Activated T-cell treated with anti-CD3 and anti-CD28 coated beads, Interleukin-2, amount 50 U/mL, for 4 hours (primary cell): ENCODE measurements at regions not wholly inside any gene's neighbourhood (a gene's known extent, or its start where the extent isn't known, plus 50 kb on each side); places are given as distances from the start of the nearest gene placed in this dataset.
"Not testable (repeated sequence)": the region's sequence is repeated elsewhere in the genome, so short reads cannot be mapped to it uniquely, and the experiment has no call there.

Experiments
- ATAC-seq, 2 donors: fragments of 200-7000 bp; cut with Tn5 transposase; one replicate each; pipeline ENCODE4 v1.10.0; 2021
- DNase-seq: peaks from one replicate; pipeline ENCODE4 v3.0.0-alpha.2; 2020
- H3K27me3 Mint-ChIP-seq: one replicate; pipeline ENCODE4 v1.8.0; 2021; ENCODE audit warnings: low read depth, mixed read lengths
- H3K36me3 Mint-ChIP-seq: one replicate; pipeline ENCODE4 v1.8.0; 2022; ENCODE audit warnings: mixed read lengths; ENCODE audit not compliant: insufficient read depth
- H3K4me1 Mint-ChIP-seq: one replicate; pipeline ENCODE4 v1.8.0; 2021; ENCODE audit warnings: low read depth, mixed read lengths
- H3K4me3 Mint-ChIP-seq: one replicate; pipeline ENCODE4 v1.8.0; 2021; ENCODE audit warnings: mild to moderate bottlenecking, moderate library complexity, mixed read lengths
- H3K9me3 Mint-ChIP-seq: one replicate; pipeline ENCODE4 v1.8.0; 2021; ENCODE audit warnings: mixed read lengths

- Mint-ChIP-seq H3K36me3 (no peaks in the 10 kb centered on the region), H3K4me3 (no peak overlapping the region), H3K27me3 (peaks cover 2% of the 10 kb centered on the region), H3K4me1 (no peaks in the 10 kb centered on the region), H3K9me3 (no peaks in the 10 kb centered on the region)
- no peak for DNase-seq
- no peak for ATAC-seq
Measured at GRCh38 chr1:219420913-219421312, 192.0 kb downstream of the ZC3H11B start.

GRCh38 chr1:219419860-219420259, 193.0 kb downstream of the ZC3H11B start:
- no peaks in the 10 kb centered on the region for H3K4me1 Mint-ChIP-seq
- H3K9me3 Mint-ChIP-seq: no peaks in the 10 kb centered on the region
- no peaks in the 10 kb centered on the region for H3K36me3 Mint-ChIP-seq
- ATAC-seq: no peak
- H3K27me3 Mint-ChIP-seq: peaks cover 3% of the 10 kb centered on the region
- DNase-seq: no peak
- no peak overlapping the region for H3K4me3 Mint-ChIP-seq

- Mint-ChIP-seq H3K36me3 (no peaks in the 10 kb centered on the region), H3K4me1 (no peaks in the 10 kb centered on the region), H3K27me3 (peaks cover 3% of the 10 kb centered on the region), H3K9me3 (no peaks in the 10 kb centered on the region), H3K4me3 (no peak overlapping the region)
- no peak for DNase-seq
- ATAC-seq: no peak
Measured at GRCh38 chr1:219419065-219419464, 193.8 kb downstream of the ZC3H11B start.

GRCh38 chr1:219417610-219418009, 195.3 kb downstream of the ZC3H11B start:
- Mint-ChIP-seq H3K27me3 (peaks cover 3% of the 10 kb centered on the region), H3K9me3 (no peaks in the 10 kb centered on the region), H3K4me3 (no peak overlapping the region), H3K36me3 (no peaks in the 10 kb centered on the region), H3K4me1 (no peaks in the 10 kb centered on the region)
- ATAC-seq (no peak), DNase-seq (no peak)

- no peak overlapping the region for H3K4me3 Mint-ChIP-seq
- no peaks in the 10 kb centered on the region for H3K9me3 Mint-ChIP-seq
- peaks cover 2% of the 10 kb centered on the region for H3K27me3 Mint-ChIP-seq
- H3K4me1 Mint-ChIP-seq: no peaks in the 10 kb centered on the region
- ATAC-seq: no peak
- H3K36me3 Mint-ChIP-seq: no peaks in the 10 kb centered on the region
- peak; percentile 33 for DNase-seq
Measured at GRCh38 chr1:219416598-219417238, 196.2 kb downstream of the ZC3H11B start.

GRCh38 chr1:219415915-219416314, 197.0 kb downstream of the ZC3H11B start:
- Mint-ChIP-seq H3K4me1 (no peaks in the 10 kb centered on the region), H3K9me3 (no peaks in the 10 kb centered on the region), H3K27me3 (peaks cover 2% of the 10 kb centered on the region), H3K4me3 (no peak overlapping the region), H3K36me3 (no peaks in the 10 kb centered on the region)
- DNase-seq: no peak
- ATAC-seq: no peak

GRCh38 chr1:219415433-219415832, 197.5 kb downstream of the ZC3H11B start:
- no peak for ATAC-seq
- Mint-ChIP-seq H3K9me3 (no peaks in the 10 kb centered on the region), H3K4me3 (no peak overlapping the region), H3K27me3 (peaks cover 2% of the 10 kb centered on the region), H3K36me3 (no peaks in the 10 kb centered on the region), H3K4me1 (no peaks in the 10 kb centered on the region)
- DNase-seq: no peak

- Mint-ChIP-seq H3K9me3 (no peaks in the 10 kb centered on the region), H3K27me3 (peaks cover 2% of the 10 kb centered on the region), H3K4me1 (no peaks in the 10 kb centered on the region), H3K36me3 (no peaks in the 10 kb centered on the region), H3K4me3 (no peak overlapping the region)
- DNase-seq: no peak
- no peak for ATAC-seq
Measured at GRCh38 chr1:219414250-219414649, 198.7 kb downstream of the ZC3H11B start.

GRCh38 chr1:219413536-219413935, 199.4 kb downstream of the ZC3H11B start:
- H3K9me3 Mint-ChIP-seq: no peaks in the 10 kb centered on the region
- H3K27me3 Mint-ChIP-seq: peaks cover 2% of the 10 kb centered on the region
- DNase-seq: no peak
- no peak overlapping the region for H3K4me3 Mint-ChIP-seq
- H3K4me1 Mint-ChIP-seq: no peaks in the 10 kb centered on the region
- no peaks in the 10 kb centered on the region for H3K36me3 Mint-ChIP-seq
- ATAC-seq: no peak

GRCh38 chr1:219412772-219413171, 200.1 kb downstream of the ZC3H11B start:
- no peaks in the 10 kb centered on the region for H3K4me1 Mint-ChIP-seq
- DNase-seq: no peak
- no peaks in the 10 kb centered on the region for H3K36me3 Mint-ChIP-seq
- no peak overlapping the region for H3K4me3 Mint-ChIP-seq
- ATAC-seq: no peak
- H3K9me3 Mint-ChIP-seq: no peaks in the 10 kb centered on the region
- H3K27me3 Mint-ChIP-seq: peaks cover 2% of the 10 kb centered on the region

GRCh38 chr1:219410721-219411120, 202.2 kb downstream of the ZC3H11B start:
- H3K4me3 Mint-ChIP-seq, DNase-seq, H3K36me3 Mint-ChIP-seq, ATAC-seq, H3K9me3 Mint-ChIP-seq, H3K4me1 Mint-ChIP-seq, H3K27me3 Mint-ChIP-seq: not testable (repeated sequence)

GRCh38 chr1:219405531-219406331, 207.2 kb downstream of the ZC3H11B start:
- ATAC-seq (no peak), DNase-seq (no peak)
- no peaks in the 10 kb centered on the region for H3K9me3 Mint-ChIP-seq
- no peaks in the 10 kb centered on the region for H3K4me1 Mint-ChIP-seq
- H3K4me3 Mint-ChIP-seq: no peak overlapping the region
- no peaks in the 10 kb centered on the region for H3K36me3 Mint-ChIP-seq
- H3K27me3 Mint-ChIP-seq: peaks cover 2% of the 10 kb centered on the region

GRCh38 chr1:219404629-219405028, 208.3 kb downstream of the ZC3H11B start:
- H3K9me3 Mint-ChIP-seq: no peaks in the 10 kb centered on the region
- no peak for DNase-seq
- no peak overlapping the region for H3K4me3 Mint-ChIP-seq
- no peaks in the 10 kb centered on the region for H3K4me1 Mint-ChIP-seq
- H3K36me3 Mint-ChIP-seq: no peaks in the 10 kb centered on the region
- ATAC-seq: no peak
- H3K27me3 Mint-ChIP-seq: peaks cover 8% of the 10 kb centered on the region

- ATAC-seq: no peak
- Mint-ChIP-seq H3K9me3 (peaks cover 5% of the 10 kb centered on the region), H3K4me3 (no peak overlapping the region), H3K36me3 (no peaks in the 10 kb centered on the region), H3K27me3 (peaks cover 8% of the 10 kb centered on the region), H3K4me1 (no peaks in the 10 kb centered on the region)
- no peak for DNase-seq
Measured at GRCh38 chr1:219402925-219403324, 210.0 kb downstream of the ZC3H11B start.
